IMR-90 (cell line): ENCODE measurements at regions not wholly inside any gene's neighbourhood (a gene's known extent, or its start where the extent isn't known, plus 50 kb on each side); places are given as distances from the start of the nearest gene placed in this dataset.

Experiments
- ATAC-seq: fragments of 200-7000 bp; cut with Tn5 transposase; 2 replicates; pipeline ENCODE4 v1.9.1; 2020; ENCODE audit warnings: low read depth, mild to moderate bottlenecking, moderate library complexity
- BruUV-seq: library from RNA; stranded (reverse); fragments of 400-500 nt; replicated peaks from 2 replicates; lab custom pipeline; 2021; lab: Mats Ljungman, UMichigan
- CTCF ChIA-PET: fragments of 300-600 bp; formaldehyde crosslinking; extraction: SDS; loops from one replicate; lab custom pipeline; 2021; ENCODE audit warnings: antibody characterized with exemption; lab: Yijun Ruan, JAX
- POLR2A ChIA-PET: fragments of 300-600 bp; sonication (Branson Sonifier 250); formaldehyde crosslinking; loops from one replicate; lab custom pipeline; 2022; ENCODE audit warnings: antibody characterized with exemption; ENCODE audit not compliant: unreplicated experiment; lab: Charles Lee
- DNase-seq: peaks from one replicate; pipeline ENCODE4 v3.0.0; 2013
- H2AFZ ChIP-seq: replicated peaks from 2 replicates; pipeline ENCODE3; 2013; ENCODE audit warnings: low read length, mild to moderate bottlenecking; ENCODE audit not compliant: poor library complexity
- H2AK5ac ChIP-seq: 2 replicates; pipeline ENCODE4 v1.6.1; 2013; ENCODE audit warnings: low read depth, low read length, inconsistent platforms
- H2AK9ac ChIP-seq: replicated peaks from 2 replicates; pipeline ENCODE3; 2013; ENCODE audit warnings: mild to moderate bottlenecking, low read depth, low read length, moderate library complexity; ENCODE audit not compliant: poor library complexity
- H2BK120ac ChIP-seq: 2 replicates; pipeline ENCODE4 v1.6.1; 2013; ENCODE audit warnings: low read depth, low read length, inconsistent platforms
- H2BK15ac ChIP-seq: 3 replicates; pipeline ENCODE4 v1.6.1; 2013; ENCODE audit warnings: low read depth, low read length, inconsistent platforms
- H2BK20ac ChIP-seq: 2 replicates; pipeline ENCODE4 v1.6.1; 2013; ENCODE audit warnings: low read depth, mild to moderate bottlenecking, inconsistent platforms, low read length, moderate library complexity
- H2BK5ac ChIP-seq: 2 replicates; pipeline ENCODE4 v1.6.1; 2013; ENCODE audit warnings: mild to moderate bottlenecking, low read depth, low read length, inconsistent platforms; ENCODE audit not compliant: poor library complexity, severe bottlenecking
- H3K14ac ChIP-seq: replicated peaks from 2 replicates; pipeline ENCODE4 v1.6.1; 2013; ENCODE audit warnings: low read depth, low read length, inconsistent platforms
- H3K18ac ChIP-seq: 2 replicates; pipeline ENCODE4 v1.6.1; 2013; ENCODE audit warnings: low read depth, low read length, control low read depth
- H3K23ac ChIP-seq: 2 replicates; pipeline ENCODE4 v1.6.1; 2013; ENCODE audit warnings: low read depth, low read length, inconsistent platforms
- H3K27ac ChIP-seq: 2 replicates; pipeline ENCODE4 v1.5.1; 2013; ENCODE audit warnings: mild to moderate bottlenecking, control low read depth, low read length; ENCODE audit not compliant: insufficient read depth
- H3K27me3 ChIP-seq: 2 replicates; pipeline ENCODE4 v1.6.1; 2013; ENCODE audit warnings: low read length; ENCODE audit not compliant: control insufficient read depth, insufficient read depth
- H3K36me3 ChIP-seq: 2 replicates; pipeline ENCODE4 v1.6.1; 2013; ENCODE audit warnings: low read length, mixed read lengths; ENCODE audit not compliant: control insufficient read depth, insufficient read depth
- H3K4ac ChIP-seq: 2 replicates; pipeline ENCODE4 v1.6.1; 2013; ENCODE audit warnings: low read depth, low read length, inconsistent platforms
- H3K4me1 ChIP-seq: 2 replicates; pipeline ENCODE4 v1.6.1; 2013; ENCODE audit warnings: low read length, mixed read lengths; ENCODE audit not compliant: control insufficient read depth, insufficient read depth
- H3K4me2 ChIP-seq: 2 replicates; pipeline ENCODE4 v1.6.1; 2013; ENCODE audit warnings: low read depth, mild to moderate bottlenecking, control low read depth, low read length, moderate library complexity
- H3K4me3 ChIP-seq: 2 replicates; pipeline ENCODE4 v1.5.1; 2013; ENCODE audit warnings: low read depth, mild to moderate bottlenecking, control low read depth, low read length, moderate library complexity; ENCODE audit not compliant: insufficient read depth
- H3K56ac ChIP-seq: 2 replicates; pipeline ENCODE4 v1.6.1; 2013; ENCODE audit warnings: low read length, inconsistent platforms; ENCODE audit not compliant: insufficient read depth; ENCODE audit errors: extremely low read depth
- H3K79me1 ChIP-seq, 2 experiments: 2 replicates each; pipeline ENCODE4 v1.6.1; 2013; ENCODE audit warnings: low read length in 2 of 2, inconsistent platforms in 1 of 2, low read depth in 1 of 2
- H3K9ac ChIP-seq: 2 replicates; pipeline ENCODE4 v1.6.1; 2013; ENCODE audit warnings: low read depth, low read length, control low read depth
- H3K9me1 ChIP-seq: 2 replicates; pipeline ENCODE4 v1.6.1; 2013; ENCODE audit warnings: low read length, inconsistent platforms; ENCODE audit not compliant: insufficient read depth
- H3K9me3 ChIP-seq: 2 replicates; pipeline ENCODE4 v1.6.1; 2013; ENCODE audit warnings: low read length; ENCODE audit not compliant: control insufficient read depth, insufficient read depth
- H4K20me1 ChIP-seq: 2 replicates; pipeline ENCODE4 v1.6.1; 2013; ENCODE audit warnings: low read length, inconsistent platforms; ENCODE audit not compliant: insufficient read depth
- H4K5ac ChIP-seq: 2 replicates; pipeline ENCODE4 v1.6.1; 2013; ENCODE audit warnings: mild to moderate bottlenecking, low read depth, low read length, control low read depth
- H4K8ac ChIP-seq, 2 experiments: 2 replicates each; pipeline ENCODE4 v1.6.1; 2013; ENCODE audit warnings: low read depth in 2 of 2, low read length in 2 of 2, control low read depth in 1 of 2, inconsistent platforms in 1 of 2
- H4K91ac ChIP-seq: 2 replicates; pipeline ENCODE4 v1.6.1; 2013; ENCODE audit warnings: low read depth, low read length, inconsistent platforms; ENCODE audit not compliant: insufficient read depth
- BHLHE40 ChIP-seq: fragments of 150-350 bp; IDR thresholded peaks from 2 replicates; pipeline ENCODE4 v1.6.1; 2016; ENCODE audit warnings: mild to moderate bottlenecking, low read depth, low read length
- CEBPB ChIP-seq: IDR thresholded peaks from 2 replicates; pipeline ENCODE4 v1.6.1; 2012; ENCODE audit warnings: low read depth, low read length, improper control_type of control experiment
- CHD1 ChIP-seq: IDR thresholded peaks from 2 replicates; pipeline ENCODE4 v1.6.1; 2012; ENCODE audit warnings: low read depth, low read length, improper control_type of control experiment
- FOS ChIP-seq: fragments of 150-350 bp; IDR thresholded peaks from 2 replicates; pipeline ENCODE4 v1.6.1; 2016; ENCODE audit warnings: low read depth, low read length
- MAFK ChIP-seq: IDR thresholded peaks from 2 replicates; pipeline ENCODE4 v1.6.1; 2012; ENCODE audit warnings: low read depth, low read length, improper control_type of control experiment
- MAZ ChIP-seq: IDR thresholded peaks from 2 replicates; pipeline ENCODE4 v1.6.1; 2012; ENCODE audit warnings: low read depth, mild to moderate bottlenecking, low read length, improper control_type of control experiment, moderate library complexity, borderline replicate concordance
- MXI1 ChIP-seq: IDR thresholded peaks from 2 replicates; pipeline ENCODE4 v1.6.1; 2012; ENCODE audit warnings: low read depth, mild to moderate bottlenecking, low read length, moderate library complexity, borderline replicate concordance
- NFE2L2 ChIP-seq: fragments of 150-350 bp; IDR thresholded peaks from 2 replicates; pipeline ENCODE4 v1.6.1; 2016; ENCODE audit warnings: low read depth, mild to moderate bottlenecking, low read length
- POLR2A ChIP-seq: IDR thresholded peaks from 2 replicates; pipeline ENCODE4 v1.6.1; 2012; ENCODE audit warnings: mild to moderate bottlenecking, low read depth, low read length
- RAD21 ChIP-seq: IDR thresholded peaks from 2 replicates; pipeline ENCODE4 v1.6.1; 2012; ENCODE audit warnings: low read length, improper control_type of control experiment
- RCOR1 ChIP-seq: IDR thresholded peaks from 2 replicates; pipeline ENCODE4 v1.6.1; 2012; ENCODE audit warnings: mild to moderate bottlenecking, low read length, improper control_type of control experiment; ENCODE audit not compliant: insufficient replicate concordance
- RFX5 ChIP-seq: IDR thresholded peaks from 2 replicates; pipeline ENCODE4 v1.8.0; 2012; ENCODE audit warnings: low read depth, mild to moderate bottlenecking, low read length, moderate library complexity
- SMC3 ChIP-seq: fragments of 150-350 bp; IDR thresholded peaks from 2 replicates; pipeline ENCODE4 v1.6.1; 2016; ENCODE audit warnings: low read depth, mild to moderate bottlenecking, antibody characterized with exemption, low read length, moderate library complexity
- WGBS, 2 experiments: methylation state at CpG; one replicate each; pipeline versions ENCODE4 v1.1.5 to v1.1.7; 2013; ENCODE audit warnings: missing lambda C conversion rate in 2 of 2; ENCODE audit not compliant: insufficient read length in 1 of 2; ENCODE audit errors: extremely low coverage in 2 of 2; 5-methylcytosine and 5-hydroxymethylcytosine counted together
- dilution Hi-C: fragments of 300-500 bp; cut with HindIII; formaldehyde crosslinking; loops from one replicate; pipeline ENCODE4 v1.14.3; 2018; ENCODE audit warnings: low sequenced_read_pairs; ENCODE audit not compliant: unreplicated experiment
- in situ Hi-C: fragments of 300-500 bp; cut with MboI; formaldehyde crosslinking; loops from 3 replicates; pipeline ENCODE4 v1.14.3; 2019; ENCODE audit warnings: low sequenced_read_pairs, inconsistent platforms, mixed read lengths
- intact Hi-C: fragments of 100-400 bp; cut with micrococcal nuclease; formaldehyde crosslinking; loops from 2 replicates; pipeline ENCODE4 v1.10.0; 2022
- TF ChIP-seq, protein P1 (sequence below): fragments of 150-350 bp; IDR thresholded peaks from 2 replicates; pipeline ENCODE4 v1.6.1; 2016; ENCODE audit warnings: low read depth, mild to moderate bottlenecking, low read length, moderate library complexity, borderline replicate concordance
- TF ChIP-seq, protein P2 (sequence below): fragments of 150-350 bp; IDR thresholded peaks from 2 replicates; pipeline ENCODE4 v1.6.1; 2017; ENCODE audit warnings: mild to moderate bottlenecking, antibody characterized with exemption, low read length, low read depth
- TF ChIP-seq, protein P3 (sequence below): conservative IDR thresholded peaks from 2 replicates; pipeline ENCODE4 v1.5.1; 2012; ENCODE audit warnings: mild to moderate bottlenecking, low read depth, low read length, improper control_type of control experiment

DNA sequence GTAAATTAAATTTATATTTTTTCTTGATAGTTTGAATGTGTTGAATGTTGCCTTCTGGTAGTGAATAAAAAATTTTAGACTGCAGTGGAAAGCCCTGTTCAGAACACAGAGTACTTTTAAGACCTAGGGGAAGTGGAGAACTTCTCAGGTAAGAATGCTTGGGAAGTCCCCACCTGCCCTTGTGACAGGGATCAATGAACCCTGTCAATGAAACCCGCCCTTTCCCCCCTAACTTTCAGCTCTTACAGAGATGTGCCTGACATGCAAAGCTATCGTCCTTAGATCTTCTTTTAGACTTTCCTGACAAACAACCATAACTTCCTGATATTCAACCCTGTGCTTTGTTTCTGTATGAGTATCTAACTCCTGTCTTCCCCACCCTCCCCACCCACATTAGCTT lies 562.7 kb downstream of the TLE4 start:
- Histone ChIP-seq H3K18ac (no peak overlapping the region), H2BK5ac (no peak overlapping the region), H3K56ac (no peak overlapping the region), H3K9ac (no peak overlapping the region), H3K79me1 (no peaks in the 10 kb centered on the region), H4K91ac (no peak overlapping the region), H2BK15ac (no peak overlapping the region), H2AK5ac (no peak overlapping the region), H2BK120ac (no peak overlapping the region), H3K4ac (no peak overlapping the region), H3K9me3 (no peaks in the 10 kb centered on the region), H4K8ac (no peak overlapping the region), H4K20me1 (no peaks in the 10 kb centered on the region), H3K23ac (no peak overlapping the region), H2AFZ (no peak overlapping the region), H3K4me1 (no peaks in the 10 kb centered on the region), H3K36me3 (no peaks in the 10 kb centered on the region), H3K4me2 (no peak overlapping the region), H3K14ac (no peak overlapping the region), H2AK9ac (no peak overlapping the region), H3K9me1 (no peaks in the 10 kb centered on the region), H4K5ac (no peak overlapping the region), H3K27ac (no peak overlapping the region), H3K4me3 (no peak overlapping the region), H2BK20ac (no peak overlapping the region), H3K27me3 (peaks cover 4% of the 10 kb centered on the region; the same call in 1 of the 2 replicates)
- no TSS peak for BruUV-seq
- intact Hi-C loops (no loop called here), dilution Hi-C loops (no loop called here), in situ Hi-C loops (no loop called here)
- no CpG with 5 or more reads among the region's 2 CpGs for WGBS, 2 experiments
- no peak for DNase-seq
- no peak for TF ChIP-seq POLR2A
- TF ChIP-seq RCOR1 = no peak
- TF ChIP-seq, protein P1, sequence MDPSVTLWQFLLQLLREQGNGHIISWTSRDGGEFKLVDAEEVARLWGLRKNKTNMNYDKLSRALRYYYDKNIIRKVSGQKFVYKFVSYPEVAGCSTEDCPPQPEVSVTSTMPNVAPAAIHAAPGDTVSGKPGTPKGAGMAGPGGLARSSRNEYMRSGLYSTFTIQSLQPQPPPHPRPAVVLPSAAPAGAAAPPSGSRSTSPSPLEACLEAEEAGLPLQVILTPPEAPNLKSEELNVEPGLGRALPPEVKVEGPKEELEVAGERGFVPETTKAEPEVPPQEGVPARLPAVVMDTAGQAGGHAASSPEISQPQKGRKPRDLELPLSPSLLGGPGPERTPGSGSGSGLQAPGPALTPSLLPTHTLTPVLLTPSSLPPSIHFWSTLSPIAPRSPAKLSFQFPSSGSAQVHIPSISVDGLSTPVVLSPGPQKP = no peak
- no peak for TF ChIP-seq RFX5
- no peak for TF ChIP-seq NFE2L2
- TF ChIP-seq RAD21 = no peak
- TF ChIP-seq FOS = no peak
- no peak for TF ChIP-seq CEBPB
- TF ChIP-seq MXI1 = no peak
- TF ChIP-seq SMC3 = no peak
- TF ChIP-seq MAFK = no peak
- TF ChIP-seq, protein P2, sequence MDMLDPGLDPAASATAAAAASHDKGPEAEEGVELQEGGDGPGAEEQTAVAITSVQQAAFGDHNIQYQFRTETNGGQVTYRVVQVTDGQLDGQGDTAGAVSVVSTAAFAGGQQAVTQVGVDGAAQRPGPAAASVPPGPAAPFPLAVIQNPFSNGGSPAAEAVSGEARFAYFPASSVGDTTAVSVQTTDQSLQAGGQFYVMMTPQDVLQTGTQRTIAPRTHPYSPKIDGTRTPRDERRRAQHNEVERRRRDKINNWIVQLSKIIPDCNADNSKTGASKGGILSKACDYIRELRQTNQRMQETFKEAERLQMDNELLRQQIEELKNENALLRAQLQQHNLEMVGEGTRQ = no peak
- TF ChIP-seq, protein P3, sequence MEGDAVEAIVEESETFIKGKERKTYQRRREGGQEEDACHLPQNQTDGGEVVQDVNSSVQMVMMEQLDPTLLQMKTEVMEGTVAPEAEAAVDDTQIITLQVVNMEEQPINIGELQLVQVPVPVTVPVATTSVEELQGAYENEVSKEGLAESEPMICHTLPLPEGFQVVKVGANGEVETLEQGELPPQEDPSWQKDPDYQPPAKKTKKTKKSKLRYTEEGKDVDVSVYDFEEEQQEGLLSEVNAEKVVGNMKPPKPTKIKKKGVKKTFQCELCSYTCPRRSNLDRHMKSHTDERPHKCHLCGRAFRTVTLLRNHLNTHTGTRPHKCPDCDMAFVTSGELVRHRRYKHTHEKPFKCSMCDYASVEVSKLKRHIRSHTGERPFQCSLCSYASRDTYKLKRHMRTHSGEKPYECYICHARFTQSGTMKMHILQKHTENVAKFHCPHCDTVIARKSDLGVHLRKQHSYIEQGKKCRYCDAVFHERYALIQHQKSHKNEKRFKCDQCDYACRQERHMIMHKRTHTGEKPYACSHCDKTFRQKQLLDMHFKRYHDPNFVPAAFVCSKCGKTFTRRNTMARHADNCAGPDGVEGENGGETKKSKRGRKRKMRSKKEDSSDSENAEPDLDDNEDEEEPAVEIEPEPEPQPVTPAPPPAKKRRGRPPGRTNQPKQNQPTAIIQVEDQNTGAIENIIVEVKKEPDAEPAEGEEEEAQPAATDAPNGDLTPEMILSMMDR = no peak
- no peak for TF ChIP-seq CHD1
- TF ChIP-seq MAZ = no peak
- no peak for TF ChIP-seq BHLHE40
- ChIA-PET POLR2A (no interaction called here), CTCF (no interaction called here)
- no peak for ATAC-seq
